Stomach (tissue), 8 donors: ENCODE measurements at regions not wholly inside any gene's neighbourhood (a gene's known extent, or its start where the extent isn't known, plus 50 kb on each side); places are given as distances from the start of the nearest gene placed in this dataset.
A peak's percentile ranks its signal among the peaks of the same experiment; 100 is the strongest.

Experiments
- DNase-seq, 2 donors: peaks; one replicate each; pipeline versions ENCODE4 v3.0.0 to v3.0.0-alpha.2; 2013 to 2019
- H3K27ac ChIP-seq, 5 donors: fragments of 200-600 bp in 4 of 5; sonication (generic) in 4 of 5; one replicate each; pipeline ENCODE4 v1.5.1; 2013 to 2019; ENCODE audit warnings: mild to moderate bottlenecking in 1 of 5, moderate library complexity in 1 of 5
- H3K27me3 ChIP-seq, 3 donors: fragments of 200-600 bp; sonication (generic); one replicate each; pipeline ENCODE4 v1.5.1; 2017 to 2019; ENCODE audit warnings: mixed run types in 1 of 3
- H3K36me3 ChIP-seq, 4 donors: fragments of 200-600 bp; sonication (generic); 1 replicate in 3 of 4; 2 replicates in 1 of 4; pipeline ENCODE4 v1.5.1; 2016 to 2019
- H3K4me1 ChIP-seq, 4 donors: fragments of 200-600 bp; sonication (generic); one replicate each; pipeline ENCODE4 v1.5.1; 2016 to 2019
- H3K4me3 ChIP-seq, 4 donors: fragments of 200-600 bp; sonication (generic) in 3 of 4; one replicate each; pipeline ENCODE4 v1.5.1; 2016 to 2019; ENCODE audit warnings: mild to moderate bottlenecking in 1 of 4
- H3K9me3 ChIP-seq, 4 donors: fragments of 200-600 bp; sonication (generic); one replicate each; pipeline ENCODE4 v1.5.1; 2016 to 2019
- EP300 ChIP-seq: sonication (generic); formaldehyde crosslinking; IDR thresholded peaks from one replicate; pipeline ENCODE4 v1.6.1; 2017; ENCODE audit warnings: antibody characterized with exemption
- POLR2A ChIP-seq, 4 donors: fragments of 450-650 bp; IDR thresholded peaks; one replicate each; pipeline ENCODE4 v1.6.1; 2016; ENCODE audit warnings: antibody characterized with exemption in 4 of 4, control low read depth in 2 of 4, mild to moderate bottlenecking in 1 of 4, moderate library complexity in 1 of 4
- POLR2AphosphoS5 ChIP-seq, 3 donors: sonication (generic); formaldehyde crosslinking; IDR thresholded peaks; one replicate each; pipeline ENCODE4 v1.6.1; 2016; ENCODE audit warnings: antibody characterized with exemption in 3 of 3
- WGBS, 5 donors: extraction: QIAGEN DNeasy Blood & Tissue Kit in 3 of 5; methylation state at CpG; one replicate each; pipeline versions ENCODE4 v1.1.5 to v1.1.7; 2013 to 2018; 5-methylcytosine and 5-hydroxymethylcytosine counted together
- intact Hi-C: fragments of 100-400 bp; cut with DNase I; formaldehyde crosslinking; loops from one replicate; pipeline ENCODE4 v1.15.1; 2023; ENCODE audit warnings: low total_unique reads
- TF ChIP-seq, protein P1 (sequence below), 7 experiments: fragments of 450-650 bp in 4 of 7; fragments of 200-600 bp in 3 of 7; sonication (generic) in 3 of 7; IDR thresholded peaks; one replicate each; pipeline ENCODE4 v1.5.1; 2016 to 2019; ENCODE audit warnings: antibody characterized with exemption in 7 of 7, control low read depth in 2 of 7, mild to moderate bottlenecking in 1 of 7
- donor health status: healthy with polysubstance abuse.
- donor health status: Bipolar disorder and iron deficiency.
- donor health status: healthy.

DNA sequence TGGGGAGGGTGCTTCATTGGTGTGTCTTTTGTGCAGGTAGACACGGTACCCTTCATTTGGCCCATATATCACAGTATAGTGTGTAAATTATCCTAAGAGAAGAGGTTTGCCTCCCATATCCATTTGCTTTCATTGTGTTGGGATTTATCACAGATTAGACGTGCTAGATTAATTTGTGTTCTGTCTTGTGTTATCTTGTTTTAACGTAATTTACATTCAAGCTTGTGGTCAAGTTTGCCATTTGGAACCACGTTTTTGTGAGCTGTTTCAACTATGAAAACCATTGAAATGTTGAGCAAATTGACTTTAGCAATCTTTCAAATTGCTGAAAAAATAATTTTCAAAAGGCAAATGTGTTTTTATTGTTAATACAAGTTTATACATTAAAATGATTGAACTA, 1826.5 kb downstream of the SLITRK5 start:
- intact Hi-C loops, result no loop called here
- TF ChIP-seq POLR2A (IDR thresholded peaks at IDR 0.05), result no peak
- no peak for TF ChIP-seq EP300
- TF ChIP-seq, protein P1, sequence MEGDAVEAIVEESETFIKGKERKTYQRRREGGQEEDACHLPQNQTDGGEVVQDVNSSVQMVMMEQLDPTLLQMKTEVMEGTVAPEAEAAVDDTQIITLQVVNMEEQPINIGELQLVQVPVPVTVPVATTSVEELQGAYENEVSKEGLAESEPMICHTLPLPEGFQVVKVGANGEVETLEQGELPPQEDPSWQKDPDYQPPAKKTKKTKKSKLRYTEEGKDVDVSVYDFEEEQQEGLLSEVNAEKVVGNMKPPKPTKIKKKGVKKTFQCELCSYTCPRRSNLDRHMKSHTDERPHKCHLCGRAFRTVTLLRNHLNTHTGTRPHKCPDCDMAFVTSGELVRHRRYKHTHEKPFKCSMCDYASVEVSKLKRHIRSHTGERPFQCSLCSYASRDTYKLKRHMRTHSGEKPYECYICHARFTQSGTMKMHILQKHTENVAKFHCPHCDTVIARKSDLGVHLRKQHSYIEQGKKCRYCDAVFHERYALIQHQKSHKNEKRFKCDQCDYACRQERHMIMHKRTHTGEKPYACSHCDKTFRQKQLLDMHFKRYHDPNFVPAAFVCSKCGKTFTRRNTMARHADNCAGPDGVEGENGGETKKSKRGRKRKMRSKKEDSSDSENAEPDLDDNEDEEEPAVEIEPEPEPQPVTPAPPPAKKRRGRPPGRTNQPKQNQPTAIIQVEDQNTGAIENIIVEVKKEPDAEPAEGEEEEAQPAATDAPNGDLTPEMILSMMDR (IDR thresholded peaks at IDR 0.05), result no peak
- no peak for TF ChIP-seq POLR2AphosphoS5 (IDR thresholded peaks at IDR 0.05)

DNA sequence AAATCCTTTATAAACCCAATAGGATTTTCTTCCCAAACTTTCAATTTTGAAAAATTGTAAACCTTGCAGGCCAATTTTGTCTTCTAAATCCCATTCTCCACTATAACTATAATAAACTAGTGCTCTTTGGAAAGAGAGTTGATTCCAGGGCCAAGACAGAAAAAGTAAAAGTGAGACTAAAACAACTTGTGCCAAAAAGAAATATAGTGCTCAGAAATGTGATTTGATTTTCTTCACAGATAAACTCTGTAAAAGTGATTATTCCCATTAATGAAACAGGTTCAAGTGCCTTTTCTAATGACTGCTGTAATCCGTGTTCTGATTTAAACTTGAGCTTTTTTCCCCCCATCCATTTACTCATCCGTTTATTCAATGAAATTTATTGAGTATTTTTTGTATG, 1831.1 kb downstream of the SLITRK5 start:
- H3K27ac ChIP-seq, result no peak overlapping the region
- no peaks in the 10 kb centered on the region for H3K27me3 ChIP-seq
- intact Hi-C loops, result no loop called here
- H3K9me3 ChIP-seq, result no peaks in the 10 kb centered on the region
- H3K4me3 ChIP-seq, result no peak overlapping the region
- H3K36me3 ChIP-seq, result no peaks in the 10 kb centered on the region
- no peaks in the 10 kb centered on the region for H3K4me1 ChIP-seq
- no peak for DNase-seq
- WGBS, 5 donors, result 52 to 77% (median 71%) methylated on average over 2 of the region's 2 CpGs
- TF ChIP-seq, protein P1 (IDR thresholded peaks at IDR 0.05), result no peak
- TF ChIP-seq EP300 (no peak), POLR2A (IDR thresholded peaks at IDR 0.05) (no peak), POLR2AphosphoS5 (IDR thresholded peaks at IDR 0.05) (no peak)

More for the DNA sequence above, 1826.5 kb downstream of the SLITRK5 start:
- no peak overlapping the region for H3K27ac ChIP-seq
- no peaks in the 10 kb centered on the region for H3K4me1 ChIP-seq
- no peaks in the 10 kb centered on the region for H3K36me3 ChIP-seq
- no peak overlapping the region for H3K4me3 ChIP-seq
- 23 to 41% (median 35%) methylated on average over 4 of the region's 4 CpGs for WGBS, 5 donors
- H3K9me3 ChIP-seq, result no peaks in the 10 kb centered on the region
- no peaks in the 10 kb centered on the region for H3K27me3 ChIP-seq
- no peak for DNase-seq

DNA sequence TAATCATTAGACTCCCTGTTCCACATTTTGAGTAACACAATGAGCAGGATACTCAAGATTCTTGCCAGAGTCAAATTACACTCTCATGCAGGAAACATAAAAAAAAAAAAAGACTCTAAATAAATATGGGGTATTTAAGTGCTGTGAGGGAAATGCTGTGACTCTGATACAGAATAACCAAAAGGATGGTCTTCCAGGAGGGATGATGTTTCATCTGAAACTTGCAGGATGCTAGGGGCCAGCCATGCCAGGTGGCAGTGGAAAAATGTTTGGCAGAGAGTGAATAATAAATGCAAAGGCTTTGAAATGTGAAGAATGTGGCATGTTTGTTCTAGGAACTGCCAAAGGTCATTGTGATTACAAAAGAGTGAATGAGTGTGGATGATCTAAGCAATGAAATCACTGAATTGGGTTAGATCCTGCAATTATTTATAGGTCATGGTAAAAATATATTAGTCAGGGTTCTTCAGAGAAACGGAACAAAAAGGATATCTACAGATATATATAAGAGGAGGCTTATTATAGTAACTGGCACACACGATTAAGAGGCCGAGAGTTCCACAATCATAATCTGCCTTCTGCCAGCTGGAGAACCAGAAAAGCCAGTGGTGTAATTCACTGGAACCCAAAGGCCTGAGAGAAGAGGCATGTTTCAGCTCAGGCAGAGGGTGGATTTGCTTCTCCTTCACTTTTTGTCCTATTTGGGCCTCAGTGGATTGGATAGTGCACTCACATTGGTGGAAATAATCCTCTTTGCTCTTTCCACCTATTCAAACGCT, 1832.8 kb upstream of the MIR17HG start:
- DNase-seq, result peak in 1 of 2 donors; percentile 35
- WGBS, 5 donors, result 32 to 49% (median 39%) methylated on average over 4 of the region's 4 CpGs
- H3K27me3 ChIP-seq, result no peaks in the 10 kb centered on the region
- H3K36me3 ChIP-seq, result no peaks in the 10 kb centered on the region
- H3K9me3 ChIP-seq, result peaks cover 0 to 5% (median 0%) of the 10 kb centered on the region in 4 donors
- intact Hi-C loops, result no loop called here
- H3K27ac ChIP-seq, result peak overlapping the region in 2 of 5 donors; percentile 7 to 8
- no peak overlapping the region for H3K4me3 ChIP-seq
- H3K4me1 ChIP-seq, result peaks cover 0 to 13% (median 5%) of the 10 kb centered on the region in 4 donors
- TF ChIP-seq EP300, result no peak
- TF ChIP-seq, protein P1 (IDR thresholded peaks at IDR 0.05), result no peak
- no peak for TF ChIP-seq POLR2A (IDR thresholded peaks at IDR 0.05)
- TF ChIP-seq POLR2AphosphoS5 (IDR thresholded peaks at IDR 0.05), result peak in 1 of 3 donors; percentile 5

DNA sequence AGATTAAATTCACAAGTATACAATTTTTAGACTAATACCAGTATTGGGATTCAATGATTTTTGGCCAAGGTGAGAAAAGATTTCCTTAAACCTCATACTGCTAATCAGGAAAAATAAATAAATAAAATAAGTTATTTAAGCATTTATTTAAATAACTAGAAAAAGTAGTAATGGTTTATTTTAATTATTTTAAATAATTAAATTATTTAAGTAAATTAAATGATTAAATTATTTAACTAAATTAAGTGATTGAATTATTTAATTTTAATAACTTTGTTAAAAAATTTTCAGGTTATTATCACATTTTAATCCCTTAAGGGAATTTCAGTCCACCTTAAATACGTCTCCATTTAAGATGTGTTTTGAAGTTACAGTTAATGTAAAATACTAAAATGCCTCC, 1831.5 kb upstream of the MIR17HG start:
- H3K27me3 ChIP-seq, result no peaks in the 10 kb centered on the region
- TF ChIP-seq, protein P1 (IDR thresholded peaks at IDR 0.05), result no peak
- TF ChIP-seq POLR2A (IDR thresholded peaks at IDR 0.05) (no peak), POLR2AphosphoS5 (IDR thresholded peaks at IDR 0.05) (no peak), EP300 (no peak)
- peaks cover 0 to 5% (median 0%) of the 10 kb centered on the region in 4 donors for H3K9me3 ChIP-seq
- no peak for DNase-seq
- peaks cover 0 to 13% (median 5%) of the 10 kb centered on the region in 4 donors for H3K4me1 ChIP-seq
- intact Hi-C loops, result no loop called here
- WGBS, 5 donors, result 86 to 98% (median 95%) methylated on average over 1 of the region's 1 CpG
- no peak overlapping the region for H3K27ac ChIP-seq
- no peaks in the 10 kb centered on the region for H3K36me3 ChIP-seq
- H3K4me3 ChIP-seq, result no peak overlapping the region
